Heart left ventricle (tissue), 16 donors: ENCODE measurements at regions not wholly inside any gene's neighbourhood (a gene's known extent, or its start where the extent isn't known, plus 50 kb on each side); places are given as distances from the start of the nearest gene placed in this dataset.

Experiments used
- ATAC-seq, 4 donors: fragments of 200-7000 bp; cut with Tn5 transposase; one replicate each; pipeline ENCODE4 v1.9.1; 2020 to 2022; ENCODE audit warnings: moderate library complexity in 4 of 4, mild to moderate bottlenecking in 3 of 4, moderate number of reproducible peaks in 1 of 4
- DNase-seq, 5 donors: peaks; one replicate each; pipeline ENCODE4 v3.0.0-alpha.2; 2020
- H3K27ac ChIP-seq, 12 donors: fragments of 200-600 bp; sonication (generic) in 4 of 12; one replicate each; pipeline versions ENCODE4 v1.5.0 to v1.8.0; 2016 to 2022; ENCODE audit warnings: mild to moderate bottlenecking in 2 of 12
- H3K27me3 ChIP-seq, 9 donors: fragments of 200-600 bp; sonication (generic) in 2 of 9; one replicate each; pipeline versions ENCODE4 v1.5.1 to v1.8.0; 2016 to 2022; ENCODE audit warnings: mild to moderate bottlenecking in 3 of 9
- H3K36me3 ChIP-seq, 9 donors: fragments of 200-600 bp; sonication (generic) in 2 of 9; one replicate each; pipeline versions ENCODE4 v1.5.0 to v1.8.0; 2018 to 2022; ENCODE audit warnings: mild to moderate bottlenecking in 2 of 9
- H3K4me1 ChIP-seq, 12 donors: fragments of 200-600 bp; sonication (generic) in 4 of 12; one replicate each; pipeline versions ENCODE4 v1.5.0 to v1.8.0; 2016 to 2022; ENCODE audit warnings: mild to moderate bottlenecking in 3 of 12
- H3K4me3 ChIP-seq, 12 donors: fragments of 200-600 bp; sonication (generic) in 4 of 12; one replicate each; pipeline versions ENCODE4 v1.5.0 to v1.8.0; 2017 to 2022; ENCODE audit warnings: mild to moderate bottlenecking in 9 of 12, moderate library complexity in 4 of 12
- H3K9me3 ChIP-seq, 12 donors: fragments of 200-600 bp; sonication (generic) in 4 of 12; one replicate each; pipeline versions ENCODE4 v1.5.0 to v1.8.0; 2016 to 2022; ENCODE audit warnings: mild to moderate bottlenecking in 1 of 12
- CTCF ChIP-seq, 12 donors: fragments of 200-600 bp; sonication (generic) in 4 of 12; IDR thresholded peaks; one replicate each; pipeline versions ENCODE4 v1.5.0 to v1.8.0; 2018 to 2022; ENCODE audit warnings: antibody characterized with exemption in 12 of 12, mild to moderate bottlenecking in 5 of 12
- POLR2A ChIP-seq, 2 donors: fragments of 450-650 bp; IDR thresholded peaks; one replicate each; pipeline ENCODE4 v1.6.1; 2017; ENCODE audit warnings: antibody characterized with exemption in 2 of 2, mild to moderate bottlenecking in 2 of 2, moderate library complexity in 2 of 2
- whole genome bisulfite sequencing, 4 donors: extraction: QIAGEN DNeasy Blood & Tissue Kit in 2 of 4; methylation state at CpG; one replicate each; pipeline versions ENCODE4 v1.1.5 to v1.1.7; 2013 to 2018; 5-methylcytosine and 5-hydroxymethylcytosine counted together
- intact Hi-C, 10 donors: fragments of 100-400 bp; cut with DNase I; formaldehyde crosslinking; loops; one replicate each; pipeline versions ENCODE4 v1.11.1 to v1.14.2; 2022
- donor health status: ischemic (EF 13 %, LVEDD 7.1; RV severe dilation, severe dysfunction).
- donor health status: healthy with polysubstance abuse.
- donor health status: DM: no; HTN: yes; CAD: no.
- donor health status: DM: no; HTN: no; CAD: no.
- donor health status: ischemic (EF 25% LVEDD 6.9; RV normal size, moderate dysfunction).
- donor health status: ischemic (EF 25% LVEDD 5.7; RV mildly dilated, moderate dysfunction).
- donor health status: healthy.
- donor health status: DM: yes; HTN: yes; CAD: no.
- donor health status: ischemic (EF 35%, LVEDD 5.7; RV mildly dilated, moderate dysfunction).
- donor health status: nonischemic (EF 11% LVEDD 7.7; RV severe dilation, severe dysfunction).
- donor health status: DM: yes; HTN: yes; CAD: no.
- donor health status: PGD.
- donor health status: ischemic (EF 29% LVEDD 5.4; RV normal size, mild dysfunction).
- donor health status: nonischemic (EF 23%, LVEDD 6.1; RV moderate dilation, normal function).

GRCh38 chr16:79298476-79298875 is 302.1 kb downstream of the MAF start:
- no peak overlapping the region for H3K27ac ChIP-seq
- H3K9me3 ChIP-seq, result no peaks in the 10 kb centered on the region
- DNase-seq, result no peak
- H3K4me1 ChIP-seq, result peaks cover 0 to 10% (median 0%) of the 10 kb centered on the region in 12 donors
- no peaks in the 10 kb centered on the region for H3K36me3 ChIP-seq
- ATAC-seq, result no peak
- intact Hi-C loops, result no loop called here
- WGBS, 4 donors, result 80 to 97% (median 88%) methylated on average over 7 of the region's 7 CpGs
- H3K27me3 ChIP-seq, result peaks cover 0 to 18% (median 0%) of the 10 kb centered on the region in 9 donors
- TF ChIP-seq CTCF (IDR thresholded peaks at IDR 0.05) (no peak), POLR2A (IDR thresholded peaks at IDR 0.05) (no peak)
- no peak overlapping the region for H3K4me3 ChIP-seq

- intact Hi-C loops, result no loop called here
Measured at GRCh38 chr16:79297805-79298204, 302.7 kb downstream of the MAF start.

GRCh38 chr16:79297296-79297695 is 303.2 kb downstream of the MAF start:
- 93 to 95% (median 95%) methylated on average over 9 of the region's 9 CpGs for WGBS, 4 donors
- Histone ChIP-seq H3K9me3 (no peaks in the 10 kb centered on the region), H3K4me3 (no peak overlapping the region), H3K27me3 (peaks cover 0 to 19% (median 0%) of the 10 kb centered on the region in 9 donors), H3K36me3 (no peaks in the 10 kb centered on the region), H3K4me1 (peaks cover 0 to 10% (median 0%) of the 10 kb centered on the region in 12 donors), H3K27ac (no peak overlapping the region)
- DNase-seq (no peak), ATAC-seq (no peak)
- intact Hi-C loops, result no loop called here
- TF ChIP-seq CTCF (IDR thresholded peaks at IDR 0.05) (no peak), POLR2A (IDR thresholded peaks at IDR 0.05) (no peak)

More at GRCh38 chr16:79297805-79298204, 302.7 kb downstream of the MAF start:
- no peak overlapping the region for H3K27ac ChIP-seq
- H3K4me1 ChIP-seq, result peaks cover 0 to 10% (median 0%) of the 10 kb centered on the region in 12 donors
- TF ChIP-seq CTCF (IDR thresholded peaks at IDR 0.05) (no peak), POLR2A (IDR thresholded peaks at IDR 0.05) (no peak)
- H3K4me3 ChIP-seq, result no peak overlapping the region
- WGBS, 4 donors, result 90 to 95% (median 92%) methylated on average over 4 of the region's 4 CpGs
- H3K27me3 ChIP-seq, result peaks cover 0 to 18% (median 0%) of the 10 kb centered on the region in 9 donors
- no peaks in the 10 kb centered on the region for H3K36me3 ChIP-seq
- ATAC-seq (no peak), DNase-seq (no peak)
- H3K9me3 ChIP-seq, result no peaks in the 10 kb centered on the region

GRCh38 chr16:79296491-79296890 is 304.0 kb downstream of the MAF start:
- peaks cover 0 to 18% (median 0%) of the 10 kb centered on the region in 9 donors for H3K27me3 ChIP-seq
- intact Hi-C loops, result no loop called here
- no peak for TF ChIP-seq CTCF (IDR thresholded peaks at IDR 0.05)
- TF ChIP-seq POLR2A (IDR thresholded peaks at IDR 0.05), result no peak
- 86 to 89% (median 88%) methylated on average over 4 of the region's 4 CpGs for WGBS, 4 donors
- DNase-seq, result no peak
- H3K4me1 ChIP-seq, result peaks cover 0 to 10% (median 0%) of the 10 kb centered on the region in 12 donors
- H3K36me3 ChIP-seq, result no peaks in the 10 kb centered on the region
- no peak overlapping the region for H3K4me3 ChIP-seq
- no peak overlapping the region for H3K27ac ChIP-seq
- no peaks in the 10 kb centered on the region for H3K9me3 ChIP-seq
- ATAC-seq, result no peak
